ENCODE measurements at regions not wholly inside any gene's neighbourhood (a gene's known extent, or its start where the extent isn't known, plus 50 kb on each side); places are given as distances from the start of the nearest gene placed in this dataset.

- TF ChIP-seq CEBPB (IDR thresholded peaks at IDR 0.05; ENCODE audit: low read depth, low read length) (peak; percentile 45), RFX5 (IDR thresholded peaks at IDR 0.05; ENCODE audit: low read depth, low read length) (no peak), POLR2A (IDR thresholded peaks at IDR 0.05; ENCODE audit: low read depth, low read length) (no peak), SMC3 (IDR thresholded peaks at IDR 0.05; ENCODE audit: low read depth, low read length) (no peak), NFE2L2 (IDR thresholded peaks at IDR 0.05; ENCODE audit: low read depth, low read length) (no peak), MAFK (IDR thresholded peaks at IDR 0.05; ENCODE audit: low read depth, low read length) (no peak), RAD21 (IDR thresholded peaks at IDR 0.05; ENCODE audit: low read length) (no peak), MXI1 (IDR thresholded peaks at IDR 0.05; ENCODE audit: borderline replicate concordance, low read depth, low read length) (no peak), USF2 (IDR thresholded peaks at IDR 0.05; ENCODE audit: low read depth, low read length) (no peak), CHD1 (IDR thresholded peaks at IDR 0.05; ENCODE audit: low read depth, low read length) (no peak)
- TF ChIP-seq, protein P1, sequence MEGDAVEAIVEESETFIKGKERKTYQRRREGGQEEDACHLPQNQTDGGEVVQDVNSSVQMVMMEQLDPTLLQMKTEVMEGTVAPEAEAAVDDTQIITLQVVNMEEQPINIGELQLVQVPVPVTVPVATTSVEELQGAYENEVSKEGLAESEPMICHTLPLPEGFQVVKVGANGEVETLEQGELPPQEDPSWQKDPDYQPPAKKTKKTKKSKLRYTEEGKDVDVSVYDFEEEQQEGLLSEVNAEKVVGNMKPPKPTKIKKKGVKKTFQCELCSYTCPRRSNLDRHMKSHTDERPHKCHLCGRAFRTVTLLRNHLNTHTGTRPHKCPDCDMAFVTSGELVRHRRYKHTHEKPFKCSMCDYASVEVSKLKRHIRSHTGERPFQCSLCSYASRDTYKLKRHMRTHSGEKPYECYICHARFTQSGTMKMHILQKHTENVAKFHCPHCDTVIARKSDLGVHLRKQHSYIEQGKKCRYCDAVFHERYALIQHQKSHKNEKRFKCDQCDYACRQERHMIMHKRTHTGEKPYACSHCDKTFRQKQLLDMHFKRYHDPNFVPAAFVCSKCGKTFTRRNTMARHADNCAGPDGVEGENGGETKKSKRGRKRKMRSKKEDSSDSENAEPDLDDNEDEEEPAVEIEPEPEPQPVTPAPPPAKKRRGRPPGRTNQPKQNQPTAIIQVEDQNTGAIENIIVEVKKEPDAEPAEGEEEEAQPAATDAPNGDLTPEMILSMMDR (conservative IDR thresholded peaks at IDR 0.05; ENCODE audit: low read depth, low read length) = no peak
- TF ChIP-seq, protein P2, sequence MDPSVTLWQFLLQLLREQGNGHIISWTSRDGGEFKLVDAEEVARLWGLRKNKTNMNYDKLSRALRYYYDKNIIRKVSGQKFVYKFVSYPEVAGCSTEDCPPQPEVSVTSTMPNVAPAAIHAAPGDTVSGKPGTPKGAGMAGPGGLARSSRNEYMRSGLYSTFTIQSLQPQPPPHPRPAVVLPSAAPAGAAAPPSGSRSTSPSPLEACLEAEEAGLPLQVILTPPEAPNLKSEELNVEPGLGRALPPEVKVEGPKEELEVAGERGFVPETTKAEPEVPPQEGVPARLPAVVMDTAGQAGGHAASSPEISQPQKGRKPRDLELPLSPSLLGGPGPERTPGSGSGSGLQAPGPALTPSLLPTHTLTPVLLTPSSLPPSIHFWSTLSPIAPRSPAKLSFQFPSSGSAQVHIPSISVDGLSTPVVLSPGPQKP (IDR thresholded peaks at IDR 0.05; ENCODE audit: borderline replicate concordance, low read depth, low read length) = no peak
Measured at GRCh38 chr10:132467464-132468149, 70.0 kb upstream of the INPP5A start.
